HL-60 (cell line): ENCODE measurements at regions not wholly inside any gene's neighbourhood (a gene's known extent, or its start where the extent isn't known, plus 50 kb on each side); places are given as distances from the start of the nearest gene placed in this dataset.

Source experiments
- DNase-seq, 2 experiments: peaks; one replicate each; pipeline ENCODE4 v3.0.0-alpha.2; 2010 to 2020; ENCODE audit warnings: low read depth in 1 of 2, low spot score in 1 of 2
- H3K27ac ChIP-seq: fragments of 250-450 bp; sonication (Bioruptor Pico); replicated peaks from 2 replicates; pipeline ENCODE4 v1.5.1; 2020; ENCODE audit warnings: mild to moderate bottlenecking, moderate library complexity
- H3K27me3 ChIP-seq: fragments of 250-450 bp; sonication (Bioruptor Pico); 2 replicates; pipeline ENCODE4 v1.5.1; 2021; ENCODE audit warnings: mild to moderate bottlenecking, moderate library complexity; ENCODE audit not compliant: insufficient read depth, poor library complexity, severe bottlenecking
- H3K4me3 ChIP-seq: replicated peaks from 2 replicates; pipeline ENCODE4 v1.5.1; 2011; ENCODE audit warnings: mild to moderate bottlenecking, control low read depth, low read length; ENCODE audit not compliant: insufficient read depth
- GABPA ChIP-seq: IDR thresholded peaks from 2 replicates; pipeline ENCODE4 v1.6.1; 2012; ENCODE audit warnings: low read depth
- POLR2AphosphoS5 ChIP-seq: IDR thresholded peaks from 2 replicates; pipeline ENCODE4 v1.6.1; 2012; ENCODE audit warnings: low read depth
- REST ChIP-seq: IDR thresholded peaks from 2 replicates; pipeline ENCODE4 v1.6.1; 2012; ENCODE audit warnings: low read depth; ENCODE audit not compliant: insufficient replicate concordance
- SPI1 ChIP-seq: IDR thresholded peaks from 2 replicates; pipeline ENCODE4 v1.6.1; 2012; ENCODE audit warnings: low read depth, mild to moderate bottlenecking, borderline replicate concordance
- TF ChIP-seq, protein P1 (sequence below): IDR thresholded peaks from one replicate; pipeline ENCODE4 v1.5.1; 2011; ENCODE audit warnings: low read length, control low read depth, inconsistent platforms; ENCODE audit not compliant: insufficient read depth

DNA sequence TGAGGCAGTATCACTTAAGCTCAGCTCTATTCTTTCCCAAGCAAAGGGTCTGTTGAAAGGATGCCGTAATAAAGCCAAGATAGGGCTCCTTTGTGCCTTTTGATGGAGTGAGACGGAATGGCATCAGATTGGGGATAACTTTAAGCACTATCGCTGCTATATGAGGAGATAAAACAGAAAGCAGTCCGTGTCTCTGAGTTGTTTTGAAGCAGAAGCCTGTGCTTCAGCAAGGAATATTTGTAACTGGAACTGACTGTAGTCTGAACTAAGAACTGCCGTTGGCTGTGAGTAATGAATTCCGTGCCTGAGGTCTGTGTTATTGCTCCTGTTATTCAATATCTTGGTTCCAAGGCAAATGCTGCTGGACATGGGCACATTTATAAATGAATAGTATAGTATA, 297.4 kb downstream of the ANKRD50 start:
- no peaks in the 10 kb centered on the region for H3K27me3 ChIP-seq
- no peak for DNase-seq
- TF ChIP-seq POLR2AphosphoS5 (no peak), REST (no peak), SPI1 (no peak), GABPA (no peak)
- TF ChIP-seq, protein P1, sequence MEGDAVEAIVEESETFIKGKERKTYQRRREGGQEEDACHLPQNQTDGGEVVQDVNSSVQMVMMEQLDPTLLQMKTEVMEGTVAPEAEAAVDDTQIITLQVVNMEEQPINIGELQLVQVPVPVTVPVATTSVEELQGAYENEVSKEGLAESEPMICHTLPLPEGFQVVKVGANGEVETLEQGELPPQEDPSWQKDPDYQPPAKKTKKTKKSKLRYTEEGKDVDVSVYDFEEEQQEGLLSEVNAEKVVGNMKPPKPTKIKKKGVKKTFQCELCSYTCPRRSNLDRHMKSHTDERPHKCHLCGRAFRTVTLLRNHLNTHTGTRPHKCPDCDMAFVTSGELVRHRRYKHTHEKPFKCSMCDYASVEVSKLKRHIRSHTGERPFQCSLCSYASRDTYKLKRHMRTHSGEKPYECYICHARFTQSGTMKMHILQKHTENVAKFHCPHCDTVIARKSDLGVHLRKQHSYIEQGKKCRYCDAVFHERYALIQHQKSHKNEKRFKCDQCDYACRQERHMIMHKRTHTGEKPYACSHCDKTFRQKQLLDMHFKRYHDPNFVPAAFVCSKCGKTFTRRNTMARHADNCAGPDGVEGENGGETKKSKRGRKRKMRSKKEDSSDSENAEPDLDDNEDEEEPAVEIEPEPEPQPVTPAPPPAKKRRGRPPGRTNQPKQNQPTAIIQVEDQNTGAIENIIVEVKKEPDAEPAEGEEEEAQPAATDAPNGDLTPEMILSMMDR, result no peak
- H3K4me3 ChIP-seq, result no peak overlapping the region
- H3K27ac ChIP-seq, result no peak overlapping the region

DNA sequence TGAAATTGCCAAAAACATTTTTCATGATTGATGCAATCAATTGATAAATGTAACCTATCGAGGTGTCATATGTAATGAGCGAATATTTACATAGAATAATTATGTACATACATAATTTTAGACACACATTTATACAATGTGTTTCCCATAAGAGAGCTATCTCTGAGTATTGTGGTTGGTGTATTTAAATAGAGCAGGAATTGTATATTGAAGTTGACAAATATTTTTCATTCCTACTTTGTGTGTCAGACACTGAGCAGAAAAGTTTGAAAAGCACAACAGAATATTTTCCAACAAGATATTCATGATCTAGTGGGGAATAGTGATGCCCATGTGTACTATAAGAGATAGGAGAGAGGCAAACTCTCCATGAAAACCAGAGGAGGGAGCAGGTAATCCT, 295.2 kb downstream of the ANKRD50 start:
- Histone ChIP-seq H3K4me3 (no peak overlapping the region), H3K27ac (no peak overlapping the region), H3K27me3 (no peaks in the 10 kb centered on the region)
- TF ChIP-seq SPI1 (no peak), POLR2AphosphoS5 (no peak), REST (no peak), GABPA (no peak)
- TF ChIP-seq, protein P1, result no peak
- DNase-seq, result no peak

DNA sequence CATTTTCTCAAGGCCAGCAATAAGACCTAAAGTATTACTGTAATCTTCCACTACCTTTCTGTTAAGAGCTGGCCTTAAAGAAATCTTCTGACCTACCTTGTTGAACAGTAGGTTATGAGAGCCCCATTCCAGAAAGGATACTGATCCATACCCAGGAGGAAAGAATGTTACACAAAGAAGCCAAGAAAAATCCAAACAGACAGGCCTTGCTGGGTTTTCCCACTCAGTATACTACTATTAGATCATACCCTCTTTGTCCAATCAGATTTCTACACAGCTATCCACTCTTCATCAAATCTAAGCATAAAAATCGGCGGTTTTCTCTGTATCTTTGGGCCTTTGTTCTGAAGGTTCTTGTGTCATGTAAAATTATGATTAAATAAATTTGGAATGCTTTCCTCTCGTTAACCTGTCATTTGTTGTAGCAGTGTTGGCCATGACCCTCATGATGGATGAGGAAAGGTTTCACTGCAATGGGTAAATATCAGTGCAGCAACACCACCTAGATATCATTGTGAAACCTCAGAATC, 292.3 kb downstream of the ANKRD50 start:
- Histone ChIP-seq H3K27me3 (no peaks in the 10 kb centered on the region), H3K27ac (no peak overlapping the region), H3K4me3 (no peak overlapping the region)
- TF ChIP-seq SPI1 (no peak), GABPA (no peak), POLR2AphosphoS5 (no peak), REST (no peak)
- TF ChIP-seq, protein P1, result no peak
- no peak for DNase-seq
